HFFc6 (cell line): ENCODE measurements at regions not wholly inside any gene's neighbourhood (a gene's known extent, or its start where the extent isn't known, plus 50 kb on each side); places are given as distances from the start of the nearest gene placed in this dataset.

Experiments used
- DNase-seq: peaks from one replicate; pipeline ENCODE4 v3.0.0-alpha.2; 2018
- H3K27ac Mint-ChIP-seq: 2 replicates; pipeline ENCODE4 v1.8.0; 2020; ENCODE audit warnings: mild to moderate bottlenecking, mixed read lengths
- H3K27me3 Mint-ChIP-seq: 2 replicates; pipeline ENCODE4 v1.8.0; 2021; ENCODE audit warnings: mild to moderate bottlenecking, moderate library complexity, mixed read lengths; ENCODE audit not compliant: insufficient read depth
- H3K36me3 Mint-ChIP-seq: 2 replicates; pipeline ENCODE4 v1.8.0; 2021; ENCODE audit warnings: low read depth, mixed read lengths
- H3K4me1 Mint-ChIP-seq: 2 replicates; pipeline ENCODE4 v1.8.0; 2020; ENCODE audit warnings: low read depth, mixed read lengths
- H3K4me3 Mint-ChIP-seq: 2 replicates; pipeline ENCODE4 v1.8.0; 2020; ENCODE audit warnings: mild to moderate bottlenecking, moderate library complexity, mixed read lengths
- H3K9me3 Mint-ChIP-seq: 2 replicates; pipeline ENCODE4 v1.8.0; 2020; ENCODE audit warnings: mild to moderate bottlenecking, mixed read lengths
- CTCF ChIP-seq: fragments of 200-600 bp; sonication (generic); IDR thresholded peaks from 2 replicates; pipeline ENCODE4 v1.5.0; 2021; ENCODE audit warnings: antibody characterized with exemption, mild to moderate bottlenecking

GRCh38 chr4:28792917-28793597, 1927.1 kb upstream of the PCDH7 start:
- Mint-ChIP-seq H3K4me3 (no peak overlapping the region), H3K36me3 (no peaks in the 10 kb centered on the region), H3K4me1 (peaks cover 10% of the 10 kb centered on the region), H3K27ac (no peak overlapping the region), H3K27me3 (no peaks in the 10 kb centered on the region), H3K9me3 (no peaks in the 10 kb centered on the region)
- TF ChIP-seq CTCF: no peak
- DNase-seq: no peak

DNA sequence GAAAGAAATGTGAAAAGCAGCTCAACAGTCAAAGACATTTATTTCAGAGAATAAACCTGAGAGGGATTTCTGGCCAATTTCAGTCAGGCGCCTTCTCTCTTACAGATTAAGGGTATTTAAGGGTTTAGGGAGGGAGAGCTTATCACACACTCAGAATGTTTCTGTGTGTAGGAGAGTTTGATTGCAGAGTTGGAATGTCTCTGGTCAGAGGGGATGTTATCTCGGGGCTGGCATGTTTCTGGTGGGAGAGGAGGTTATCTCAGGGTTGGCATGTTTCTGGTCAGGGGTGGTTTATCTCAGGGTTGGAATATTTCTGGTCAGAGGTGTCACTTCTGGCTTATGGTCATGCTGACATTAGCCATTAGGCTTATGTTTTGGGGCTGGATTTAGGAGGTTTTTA, 1920.5 kb upstream of the PCDH7 start:
- Mint-ChIP-seq H3K36me3 (no peaks in the 10 kb centered on the region), H3K4me1 (peaks cover 31% of the 10 kb centered on the region), H3K4me3 (no peak overlapping the region), H3K27ac (no peak overlapping the region), H3K9me3 (no peaks in the 10 kb centered on the region), H3K27me3 (no peaks in the 10 kb centered on the region)
- no peak for TF ChIP-seq CTCF
- DNase-seq: no peak

DNA sequence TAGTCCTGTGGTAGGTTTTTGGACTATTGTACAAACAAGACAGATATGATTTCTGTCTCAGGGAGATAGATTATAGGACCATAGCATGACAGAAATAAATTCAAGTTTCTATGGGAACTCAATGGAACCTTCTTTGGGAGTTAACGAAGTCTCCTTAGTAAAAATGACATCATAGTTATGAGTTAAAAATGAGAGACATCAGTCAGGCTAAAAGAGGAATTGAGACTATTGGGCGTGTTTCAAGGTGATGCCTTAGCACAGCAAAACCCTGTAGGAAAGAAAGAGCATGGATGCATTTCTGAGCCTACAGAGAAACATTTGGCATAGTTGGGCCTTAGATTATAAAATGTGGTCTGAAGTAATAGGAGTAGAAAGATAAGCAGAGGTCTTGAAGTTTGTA, 1909.1 kb upstream of the PCDH7 start:
- H3K9me3 Mint-ChIP-seq: peaks cover 12% of the 10 kb centered on the region
- DNase-seq: no peak
- peaks cover 20% of the 10 kb centered on the region for H3K36me3 Mint-ChIP-seq
- H3K4me1 Mint-ChIP-seq: no peaks in the 10 kb centered on the region
- H3K27ac Mint-ChIP-seq: no peak overlapping the region
- TF ChIP-seq CTCF: no peak
- peaks cover 1% of the 10 kb centered on the region; the same call in 1 of the 2 replicates for H3K27me3 Mint-ChIP-seq
- H3K4me3 Mint-ChIP-seq: no peak overlapping the region

- H3K4me1 Mint-ChIP-seq: peaks cover 15% of the 10 kb centered on the region
- peaks cover 7% of the 10 kb centered on the region for H3K9me3 Mint-ChIP-seq
- TF ChIP-seq CTCF: no peak
- no peak for DNase-seq
- H3K4me3 Mint-ChIP-seq: no peak overlapping the region
- peaks cover 7% of the 10 kb centered on the region for H3K36me3 Mint-ChIP-seq
- peaks cover 1% of the 10 kb centered on the region; the same call in 1 of the 2 replicates for H3K27me3 Mint-ChIP-seq
- no peak overlapping the region for H3K27ac Mint-ChIP-seq
These were observed 1898.0 kb upstream of the PCDH7 start for GRCh38 chr4:28822163-28822562.

DNA sequence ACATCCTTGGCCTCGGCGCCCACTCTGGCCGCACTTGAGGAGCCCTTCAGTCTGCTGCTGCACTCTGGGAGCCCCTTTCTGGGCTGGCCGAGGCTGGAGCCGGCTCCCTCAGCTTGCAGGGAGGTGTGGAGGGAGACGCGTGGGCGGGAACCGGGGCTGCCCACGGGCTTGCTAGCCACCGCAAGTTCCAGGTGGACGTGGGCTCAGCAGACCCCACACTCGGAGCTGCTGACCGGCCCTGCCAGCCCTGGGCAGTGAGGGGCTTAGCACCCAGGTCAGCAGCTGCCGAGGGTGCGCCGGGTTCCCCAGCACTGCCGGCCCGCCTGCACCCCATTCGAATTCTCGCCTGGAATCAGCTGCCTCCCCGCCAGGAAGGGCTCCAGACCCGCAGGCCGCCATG, 1892.3 kb upstream of the PCDH7 start:
- TF ChIP-seq CTCF: no peak
- Mint-ChIP-seq H3K4me1 (peaks cover 19% of the 10 kb centered on the region), H3K9me3 (peaks cover 8% of the 10 kb centered on the region; the same call in 1 of the 2 replicates), H3K27me3 (peaks cover 1% of the 10 kb centered on the region; the same call in 1 of the 2 replicates), H3K4me3 (no peak overlapping the region), H3K36me3 (no peaks in the 10 kb centered on the region), H3K27ac (no peak overlapping the region)
- DNase-seq: no peak
